Astrocyte of the cerebellum (primary cell): ENCODE measurements at regions not wholly inside any gene's neighbourhood (a gene's known extent, or its start where the extent isn't known, plus 50 kb on each side); places are given as distances from the start of the nearest gene placed in this dataset.

Experiments used
- DNase-seq: peaks from one replicate; pipeline ENCODE4 v3.0.0-alpha.2; 2011; ENCODE audit warnings: low read depth
- H3K4me3 ChIP-seq: 2 replicates; pipeline ENCODE4 v1.5.1; 2011; ENCODE audit warnings: mild to moderate bottlenecking, low read depth, low read length, moderate library complexity
- CTCF ChIP-seq: IDR thresholded peaks from 2 replicates; pipeline ENCODE4 v1.5.1; 2012; ENCODE audit warnings: low read length, low read depth, moderate library complexity, mild to moderate bottlenecking; ENCODE audit errors: missing control alignments
- in situ Hi-C: cut with HindIII; loops from 2 replicates; pipeline ENCODE4 v1.10.0; 2017; ENCODE audit warnings: low sequenced_read_pairs

- no peak for DNase-seq
- no peak overlapping the region for H3K4me3 ChIP-seq
- TF ChIP-seq CTCF, result no peak
- in situ Hi-C loops, result no loop called here
Observed at GRCh38 chrX:34879886-34880285, 62.7 kb upstream of the FAM47B start.

- peak; percentile 39 for DNase-seq
- in situ Hi-C loops, result no loop called here
- H3K4me3 ChIP-seq, result no peak overlapping the region
- no peak for TF ChIP-seq CTCF
Observed at GRCh38 chrX:34880656-34881055, 61.9 kb upstream of the FAM47B start.

GRCh38 chrX:34881671-34882070 lies 60.9 kb upstream of the FAM47B start:
- H3K4me3 ChIP-seq, result no peak overlapping the region
- TF ChIP-seq CTCF, result no peak
- in situ Hi-C loops, result no loop called here
- DNase-seq, result no peak

- no peak overlapping the region for H3K4me3 ChIP-seq
- in situ Hi-C loops, result no loop called here
- peak; percentile 32 for DNase-seq
- no peak for TF ChIP-seq CTCF
Observed at GRCh38 chrX:34884817-34885216, 57.8 kb upstream of the FAM47B start.

GRCh38 chrX:34886011-34886410 lies 56.6 kb upstream of the FAM47B start:
- in situ Hi-C loops, result no loop called here
- H3K4me3 ChIP-seq, result no peak overlapping the region
- TF ChIP-seq CTCF, result no peak
- DNase-seq, result no peak

GRCh38 chrX:34891391-34891790 lies 51.2 kb upstream of the FAM47B start:
- in situ Hi-C loops, result no loop called here
- no peak for TF ChIP-seq CTCF

More at GRCh38 chrX:34891391-34891790, 51.2 kb upstream of the FAM47B start:
- no peak for DNase-seq
- H3K4me3 ChIP-seq, result no peak overlapping the region
